SK-N-SH treated with all-trans-retinoic acid at 6 μM for 48 hours (cell line): ENCODE measurements at regions not wholly inside any gene's neighbourhood (a gene's known extent, or its start where the extent isn't known, plus 50 kb on each side); places are given as distances from the start of the nearest gene placed in this dataset.

Experiments used
- ATAC-seq: fragments of 200-7000 bp; cut with Tn5 transposase; 3 replicates; pipeline ENCODE4 v1.9.1; 2020; ENCODE audit warnings: mild to moderate bottlenecking, moderate library complexity
- ARNTL ChIP-seq: fragments of 450-650 bp; formaldehyde crosslinking; IDR thresholded peaks from 2 replicates; pipeline ENCODE4 v1.5.0; 2020; ENCODE audit warnings: low read depth, mild to moderate bottlenecking, moderate library complexity, borderline replicate concordance
- BACH2 ChIP-seq: fragments of 250-450 bp; sonication (Bioruptor Pico); IDR thresholded peaks from 2 replicates; pipeline ENCODE4 v1.9.0; 2021; ENCODE audit warnings: mild to moderate bottlenecking, borderline replicate concordance
- CREB5 ChIP-seq: fragments of 250-450 bp; sonication (Bioruptor Pico); IDR thresholded peaks from 2 replicates; pipeline ENCODE4 v1.5.1; 2020; ENCODE audit warnings: low read depth, mild to moderate bottlenecking, moderate library complexity
- CSDC2 ChIP-seq: fragments of 250-450 bp; sonication (Bioruptor Pico); IDR thresholded peaks from 2 replicates; pipeline ENCODE4 v1.5.0; 2020; ENCODE audit warnings: mild to moderate bottlenecking, moderate library complexity
- CSRNP3 ChIP-seq: fragments of 250-450 bp; sonication (Bioruptor Pico); IDR thresholded peaks from 2 replicates; pipeline ENCODE4 v1.5.1; 2021; ENCODE audit warnings: mild to moderate bottlenecking, moderate library complexity
- ESRRG ChIP-seq: fragments of 250-450 bp; sonication (Bioruptor Pico); IDR thresholded peaks from 2 replicates; pipeline ENCODE4 v1.6.1; 2021; ENCODE audit warnings: mild to moderate bottlenecking
- ISL1 ChIP-seq: fragments of 250-450 bp; sonication (Bioruptor Pico); IDR thresholded peaks from 2 replicates; pipeline ENCODE4 v2.1.2; 2022; ENCODE audit warnings: mild to moderate bottlenecking, moderate library complexity
- OSR1 ChIP-seq: fragments of 250-450 bp; sonication (Bioruptor Pico); IDR thresholded peaks from 2 replicates; pipeline ENCODE4 v1.8.0; 2022; ENCODE audit warnings: moderate library complexity, mild to moderate bottlenecking, inconsistent platforms
- PATZ1 ChIP-seq: fragments of 250-450 bp; sonication (Bioruptor Pico); IDR thresholded peaks from 2 replicates; pipeline ENCODE4 v1.8.0; 2020; ENCODE audit warnings: mild to moderate bottlenecking, moderate library complexity, borderline replicate concordance
- POU6F1 ChIP-seq: fragments of 250-450 bp; sonication (Bioruptor Pico); IDR thresholded peaks from 2 replicates; pipeline ENCODE4 v1.8.0; 2021; ENCODE audit warnings: low read depth, mild to moderate bottlenecking, moderate library complexity, borderline replicate concordance
- PPARA ChIP-seq: fragments of 250-450 bp; sonication (Bioruptor Pico); IDR thresholded peaks from 2 replicates; pipeline ENCODE4 v1.5.0; 2020; ENCODE audit warnings: mild to moderate bottlenecking, borderline replicate concordance
- RARB ChIP-seq: fragments of 250-450 bp; sonication (Bioruptor Pico); IDR thresholded peaks from 2 replicates; pipeline ENCODE4 v1.8.0; 2021; ENCODE audit warnings: mild to moderate bottlenecking, moderate library complexity
- SNAI2 ChIP-seq: fragments of 250-450 bp; sonication (Bioruptor Pico); IDR thresholded peaks from 2 replicates; pipeline ENCODE4 v1.5.0; 2020; ENCODE audit warnings: mild to moderate bottlenecking, moderate library complexity
- TCF4 ChIP-seq: fragments of 250-450 bp; sonication (Bioruptor Pico); IDR thresholded peaks from 2 replicates; pipeline ENCODE4 v1.8.0; 2021; ENCODE audit warnings: mild to moderate bottlenecking, moderate library complexity, borderline replicate concordance
- TOX ChIP-seq: fragments of 250-450 bp; sonication (Bioruptor Pico); IDR thresholded peaks from 2 replicates; pipeline ENCODE4 v1.8.0; 2021; ENCODE audit warnings: mild to moderate bottlenecking, moderate library complexity, borderline replicate concordance
- TSHZ2 ChIP-seq: fragments of 250-450 bp; sonication (Bioruptor Pico); IDR thresholded peaks from 2 replicates; pipeline ENCODE4 v1.5.0; 2020; ENCODE audit warnings: mild to moderate bottlenecking, moderate library complexity
- ZC3H10 ChIP-seq: fragments of 250-450 bp; sonication (Bioruptor Pico); IDR thresholded peaks from 2 replicates; pipeline ENCODE4 v1.5.1; 2021; ENCODE audit warnings: mild to moderate bottlenecking, moderate library complexity
- ZFP3 ChIP-seq: fragments of 250-450 bp; sonication (Bioruptor Pico); IDR thresholded peaks from 2 replicates; pipeline ENCODE4 v1.5.0; 2020; ENCODE audit warnings: mild to moderate bottlenecking, moderate library complexity
- ZFP30 ChIP-seq: fragments of 450-650 bp; formaldehyde crosslinking; IDR thresholded peaks from 2 replicates; pipeline ENCODE4 v1.5.0; 2022; ENCODE audit warnings: mild to moderate bottlenecking, moderate library complexity
- ZNF565 ChIP-seq: fragments of 450-650 bp; formaldehyde crosslinking; conservative IDR thresholded peaks from 2 replicates; pipeline ENCODE4 v1.5.0; 2020; ENCODE audit warnings: low read depth, mild to moderate bottlenecking, moderate library complexity
- ZNF70 ChIP-seq: fragments of 450-650 bp; formaldehyde crosslinking; IDR thresholded peaks from 2 replicates; pipeline ENCODE4 v1.5.0; 2020; ENCODE audit warnings: mild to moderate bottlenecking, moderate library complexity
- ZNF8 ChIP-seq: fragments of 450-650 bp; formaldehyde crosslinking; IDR thresholded peaks from 2 replicates; pipeline ENCODE4 v1.5.0; 2020; ENCODE audit warnings: mild to moderate bottlenecking, moderate library complexity

GRCh38 chr5:96049398-96050272 is 88.0 kb upstream of the ELL2 start:
- peak; percentile 70 for ATAC-seq
- no peak for TF ChIP-seq PPARA
- no peak for TF ChIP-seq CREB5 (CRISPR knock-in tag)
- TF ChIP-seq ZNF70 (CRISPR knock-in tag): no peak
- no peak for TF ChIP-seq TCF4 (CRISPR knock-in tag)
- TF ChIP-seq SNAI2 (CRISPR knock-in tag): no peak
- no peak for TF ChIP-seq BACH2
- no peak for TF ChIP-seq ARNTL
- TF ChIP-seq TOX: no peak

- no peak for ATAC-seq
- no peak for TF ChIP-seq ZNF8
- no peak for TF ChIP-seq CSRNP3 (CRISPR knock-in tag)
- TF ChIP-seq CSDC2: no peak
- no peak for TF ChIP-seq OSR1 (CRISPR knock-in tag)
- no peak for TF ChIP-seq ARNTL
- no peak for TF ChIP-seq RARB (CRISPR knock-in tag)
- TF ChIP-seq TCF4 (CRISPR knock-in tag): no peak
- no peak for TF ChIP-seq TOX
- TF ChIP-seq ISL1 (CRISPR knock-in tag): no peak
- TF ChIP-seq PATZ1: no peak
- TF ChIP-seq BACH2: no peak
- no peak for TF ChIP-seq ZC3H10 (CRISPR knock-in tag)
- no peak for TF ChIP-seq ZNF70 (CRISPR knock-in tag)
- no peak for TF ChIP-seq PPARA
- no peak for TF ChIP-seq CREB5 (CRISPR knock-in tag)
- no peak for TF ChIP-seq SNAI2 (CRISPR knock-in tag)
- TF ChIP-seq ESRRG (CRISPR knock-in tag): no peak
- TF ChIP-seq TSHZ2 (CRISPR knock-in tag): no peak
- TF ChIP-seq POU6F1 (CRISPR knock-in tag): no peak
Measured at GRCh38 chr5:96048763-96049162, 87.1 kb upstream of the ELL2 start.

GRCh38 chr5:96045888-96046287 is 84.2 kb upstream of the ELL2 start:
- TF ChIP-seq CSDC2 (no peak), ZNF565 (CRISPR knock-in tag) (no peak), ZC3H10 (CRISPR knock-in tag) (no peak), RARB (CRISPR knock-in tag) (no peak), ZFP30 (no peak), ZNF70 (CRISPR knock-in tag) (no peak), SNAI2 (CRISPR knock-in tag) (no peak), ZFP3 (CRISPR knock-in tag) (no peak)
- ATAC-seq: no peak
